Astrocyte of the cerebellum (primary cell): ENCODE measurements at regions not wholly inside any gene's neighbourhood (a gene's known extent, or its start where the extent isn't known, plus 50 kb on each side); places are given as distances from the start of the nearest gene placed in this dataset.

Experiments
- DNase-seq: peaks from one replicate; pipeline ENCODE4 v3.0.0-alpha.2; 2011; ENCODE audit warnings: low read depth
- H3K4me3 ChIP-seq: 2 replicates; pipeline ENCODE4 v1.5.1; 2011; ENCODE audit warnings: mild to moderate bottlenecking, low read depth, low read length, moderate library complexity
- in situ Hi-C: cut with HindIII; loops from 2 replicates; pipeline ENCODE4 v1.10.0; 2017; ENCODE audit warnings: low sequenced_read_pairs
- TF ChIP-seq, protein P1 (sequence below): IDR thresholded peaks from 2 replicates; pipeline ENCODE4 v1.5.1; 2012; ENCODE audit warnings: low read length, low read depth, moderate library complexity, mild to moderate bottlenecking; ENCODE audit errors: missing control alignments

DNA sequence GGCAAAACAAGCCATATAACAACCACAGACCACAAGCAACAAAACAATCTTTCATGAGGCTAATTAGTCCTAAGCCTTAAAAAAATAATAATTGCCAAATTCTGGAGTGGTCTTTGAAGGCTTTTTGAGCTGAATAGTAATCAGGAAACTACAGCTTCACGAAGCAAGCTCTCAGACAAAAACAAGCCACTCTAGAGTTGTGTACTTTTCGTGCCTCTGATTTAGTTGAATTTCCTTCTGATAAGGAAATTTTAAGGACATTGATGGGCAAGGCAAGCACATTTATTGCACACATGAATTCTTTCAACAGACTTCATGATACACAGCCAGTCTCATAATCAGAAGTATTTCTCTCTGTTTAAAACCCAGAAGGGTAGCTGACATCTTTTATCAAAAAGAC, 130.8 kb upstream of the IRX3 start:
- in situ Hi-C loops = no loop called here
- DNase-seq = no peak
- TF ChIP-seq, protein P1, sequence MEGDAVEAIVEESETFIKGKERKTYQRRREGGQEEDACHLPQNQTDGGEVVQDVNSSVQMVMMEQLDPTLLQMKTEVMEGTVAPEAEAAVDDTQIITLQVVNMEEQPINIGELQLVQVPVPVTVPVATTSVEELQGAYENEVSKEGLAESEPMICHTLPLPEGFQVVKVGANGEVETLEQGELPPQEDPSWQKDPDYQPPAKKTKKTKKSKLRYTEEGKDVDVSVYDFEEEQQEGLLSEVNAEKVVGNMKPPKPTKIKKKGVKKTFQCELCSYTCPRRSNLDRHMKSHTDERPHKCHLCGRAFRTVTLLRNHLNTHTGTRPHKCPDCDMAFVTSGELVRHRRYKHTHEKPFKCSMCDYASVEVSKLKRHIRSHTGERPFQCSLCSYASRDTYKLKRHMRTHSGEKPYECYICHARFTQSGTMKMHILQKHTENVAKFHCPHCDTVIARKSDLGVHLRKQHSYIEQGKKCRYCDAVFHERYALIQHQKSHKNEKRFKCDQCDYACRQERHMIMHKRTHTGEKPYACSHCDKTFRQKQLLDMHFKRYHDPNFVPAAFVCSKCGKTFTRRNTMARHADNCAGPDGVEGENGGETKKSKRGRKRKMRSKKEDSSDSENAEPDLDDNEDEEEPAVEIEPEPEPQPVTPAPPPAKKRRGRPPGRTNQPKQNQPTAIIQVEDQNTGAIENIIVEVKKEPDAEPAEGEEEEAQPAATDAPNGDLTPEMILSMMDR = no peak
- no peak overlapping the region for H3K4me3 ChIP-seq

DNA sequence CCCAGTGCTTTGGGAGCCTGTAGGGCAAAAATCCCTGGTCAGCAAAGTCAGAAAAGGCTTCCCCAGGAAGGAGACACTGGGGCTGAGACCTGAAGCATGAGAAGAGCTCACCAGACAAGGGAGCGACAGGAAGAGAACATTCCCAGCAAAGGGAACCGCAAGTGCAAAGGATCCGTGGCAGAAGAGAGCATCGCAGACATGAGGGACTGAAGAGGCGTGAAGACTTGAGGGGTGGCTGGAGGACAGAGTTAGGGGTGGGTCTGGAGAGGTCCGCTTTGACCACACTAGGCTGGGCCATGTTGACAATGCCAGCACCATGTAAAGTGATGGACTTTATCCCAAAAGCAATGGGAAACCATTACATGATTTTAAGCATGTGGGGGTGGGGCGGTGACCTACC, 128.1 kb upstream of the IRX3 start:
- TF ChIP-seq, protein P1 = no peak
- in situ Hi-C loops = no loop called here
- H3K4me3 ChIP-seq = no peak overlapping the region
- DNase-seq = no peak

DNA sequence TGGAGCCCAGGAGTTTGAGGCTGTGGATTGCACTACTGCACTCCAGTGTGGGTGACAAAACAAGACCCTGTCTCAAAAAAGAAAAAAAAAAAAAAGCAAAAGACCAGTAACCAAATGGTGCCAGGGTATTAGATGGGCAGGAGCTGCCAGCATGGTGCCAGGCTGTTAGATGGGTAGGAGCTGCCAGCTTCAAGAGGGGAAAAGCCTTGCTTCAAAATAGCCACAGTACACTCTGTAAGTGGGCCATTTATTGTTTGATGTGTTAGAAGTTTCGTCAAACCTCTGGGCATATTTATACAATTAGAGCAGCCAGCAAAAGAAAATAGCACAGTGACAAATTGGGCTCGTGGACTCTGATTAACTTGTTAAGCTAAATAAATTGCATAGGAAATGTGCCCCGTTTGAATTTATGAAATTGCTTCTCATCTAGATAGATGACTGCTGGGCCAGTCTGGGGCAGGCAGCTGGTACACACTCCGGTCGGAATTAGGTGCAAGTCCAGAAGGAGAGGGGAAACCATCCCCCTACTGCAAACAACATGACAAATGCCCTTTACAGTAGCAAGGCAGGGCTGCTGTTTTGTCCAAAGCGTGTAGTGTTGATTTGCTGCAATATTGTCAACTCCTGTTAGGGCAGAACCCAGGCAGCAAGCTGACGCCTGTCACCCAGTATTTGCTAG, 126.3 kb upstream of the IRX3 start:
- TF ChIP-seq, protein P1 = no peak
- H3K4me3 ChIP-seq = no peak overlapping the region
- no peak for DNase-seq
- in situ Hi-C loops = no loop called here

DNA sequence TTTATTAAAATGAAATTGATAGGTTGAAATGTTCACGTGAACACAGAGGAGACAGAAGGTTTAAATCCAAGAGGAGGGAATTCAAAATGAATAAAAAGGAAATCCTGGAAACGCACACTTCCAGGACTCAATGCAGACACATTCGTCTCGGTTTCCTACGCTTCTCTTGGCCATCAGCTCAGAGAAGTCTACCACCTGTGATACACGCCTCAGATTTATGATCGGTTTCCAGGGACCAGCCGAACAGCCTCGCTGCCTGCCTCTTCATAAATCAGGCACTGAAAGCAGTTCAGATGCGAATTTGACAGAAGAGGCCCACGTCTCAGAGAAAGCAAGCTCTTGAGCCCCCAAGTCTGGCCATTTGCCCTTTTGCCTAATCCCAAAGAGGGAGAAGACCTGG, 125.5 kb upstream of the IRX3 start:
- no peak overlapping the region for H3K4me3 ChIP-seq
- TF ChIP-seq, protein P1 = no peak
- in situ Hi-C loops = no loop called here
- no peak for DNase-seq

DNA sequence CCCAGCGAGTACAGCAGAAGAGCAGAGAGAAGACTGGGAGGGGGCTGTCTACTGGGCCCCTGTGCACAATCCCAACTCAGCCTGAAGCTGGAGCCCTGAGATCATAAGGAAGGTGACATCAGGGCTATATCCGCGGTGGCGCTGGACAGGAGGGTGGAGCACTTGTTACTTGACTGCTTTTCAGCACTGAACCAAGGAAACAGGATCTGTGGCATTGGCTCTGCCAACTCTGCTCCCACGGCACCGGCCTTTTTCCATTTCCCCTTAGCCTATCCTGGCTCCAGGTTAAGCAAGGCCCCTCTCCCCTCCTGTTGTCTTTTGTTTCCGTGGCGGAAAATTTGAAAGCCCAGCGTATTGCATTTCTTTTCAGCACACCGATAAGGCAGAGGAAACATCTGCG, 125.0 kb upstream of the IRX3 start:
- DNase-seq = no peak
- TF ChIP-seq, protein P1 = no peak
- in situ Hi-C loops = no loop called here
- H3K4me3 ChIP-seq = no peak overlapping the region

DNA sequence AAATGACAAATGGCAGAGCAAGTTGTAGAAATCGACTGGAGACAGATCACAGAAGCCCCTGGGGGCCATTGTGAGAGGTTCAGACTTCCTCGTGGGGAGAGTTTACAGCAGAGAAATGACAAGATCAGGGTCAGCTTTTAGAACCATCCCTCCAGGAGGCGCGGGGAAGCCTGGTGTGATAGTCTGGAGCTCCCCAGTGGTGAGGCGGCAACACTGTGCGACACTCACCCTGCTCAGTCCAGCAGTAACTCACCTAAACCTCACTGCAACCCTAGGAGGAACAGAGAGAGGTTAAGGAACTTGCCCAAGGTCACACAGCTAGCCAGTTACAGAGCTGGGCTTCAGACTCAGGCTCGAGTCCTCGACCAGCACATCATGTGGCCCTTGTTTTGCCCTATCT, 123.4 kb upstream of the IRX3 start:
- in situ Hi-C loops = no loop called here
- TF ChIP-seq, protein P1 = no peak
- DNase-seq = no peak
- H3K4me3 ChIP-seq = no peak overlapping the region
